GM12874 (cell line): ENCODE measurements at regions not wholly inside any gene's neighbourhood (a gene's known extent, or its start where the extent isn't known, plus 50 kb on each side); places are given as distances from the start of the nearest gene placed in this dataset.

ENCODE experiments used
- TF ChIP-seq, protein P1 (sequence below): IDR thresholded peaks from 2 replicates; pipeline ENCODE4 v1.5.1; 2011; ENCODE audit warnings: low read depth, mild to moderate bottlenecking, control low read depth, low read length, moderate library complexity; ENCODE audit not compliant: insufficient read depth

DNA sequence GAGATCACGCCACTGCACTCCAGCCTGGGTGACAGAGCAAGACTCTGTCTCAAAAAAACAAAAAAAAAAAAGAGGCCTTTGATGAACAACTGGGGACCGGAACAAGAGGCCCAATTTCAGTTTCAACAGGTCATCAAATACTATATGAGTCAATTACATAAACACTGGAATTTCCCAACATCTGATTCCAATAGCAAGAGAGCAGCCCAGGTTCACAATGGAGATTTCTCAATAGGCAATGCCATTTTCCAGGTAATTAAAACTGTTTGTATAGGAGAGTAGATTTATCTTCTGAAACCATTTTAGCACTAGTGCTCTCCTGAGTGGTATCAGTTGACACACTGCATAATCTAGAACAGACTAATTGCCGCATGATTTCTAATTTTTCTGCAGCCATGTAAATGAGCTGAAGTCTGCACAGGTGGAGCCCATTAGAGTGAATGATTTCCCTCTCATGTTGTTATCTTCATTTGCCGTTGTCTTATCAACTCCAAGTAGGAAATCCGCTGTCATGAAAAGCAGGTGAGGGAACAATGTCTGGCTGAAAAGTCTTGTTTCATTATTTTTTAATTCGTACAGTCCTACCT is 264.1 kb upstream of the MEIS1 start:
- TF ChIP-seq, protein P1, sequence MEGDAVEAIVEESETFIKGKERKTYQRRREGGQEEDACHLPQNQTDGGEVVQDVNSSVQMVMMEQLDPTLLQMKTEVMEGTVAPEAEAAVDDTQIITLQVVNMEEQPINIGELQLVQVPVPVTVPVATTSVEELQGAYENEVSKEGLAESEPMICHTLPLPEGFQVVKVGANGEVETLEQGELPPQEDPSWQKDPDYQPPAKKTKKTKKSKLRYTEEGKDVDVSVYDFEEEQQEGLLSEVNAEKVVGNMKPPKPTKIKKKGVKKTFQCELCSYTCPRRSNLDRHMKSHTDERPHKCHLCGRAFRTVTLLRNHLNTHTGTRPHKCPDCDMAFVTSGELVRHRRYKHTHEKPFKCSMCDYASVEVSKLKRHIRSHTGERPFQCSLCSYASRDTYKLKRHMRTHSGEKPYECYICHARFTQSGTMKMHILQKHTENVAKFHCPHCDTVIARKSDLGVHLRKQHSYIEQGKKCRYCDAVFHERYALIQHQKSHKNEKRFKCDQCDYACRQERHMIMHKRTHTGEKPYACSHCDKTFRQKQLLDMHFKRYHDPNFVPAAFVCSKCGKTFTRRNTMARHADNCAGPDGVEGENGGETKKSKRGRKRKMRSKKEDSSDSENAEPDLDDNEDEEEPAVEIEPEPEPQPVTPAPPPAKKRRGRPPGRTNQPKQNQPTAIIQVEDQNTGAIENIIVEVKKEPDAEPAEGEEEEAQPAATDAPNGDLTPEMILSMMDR, result no peak

DNA sequence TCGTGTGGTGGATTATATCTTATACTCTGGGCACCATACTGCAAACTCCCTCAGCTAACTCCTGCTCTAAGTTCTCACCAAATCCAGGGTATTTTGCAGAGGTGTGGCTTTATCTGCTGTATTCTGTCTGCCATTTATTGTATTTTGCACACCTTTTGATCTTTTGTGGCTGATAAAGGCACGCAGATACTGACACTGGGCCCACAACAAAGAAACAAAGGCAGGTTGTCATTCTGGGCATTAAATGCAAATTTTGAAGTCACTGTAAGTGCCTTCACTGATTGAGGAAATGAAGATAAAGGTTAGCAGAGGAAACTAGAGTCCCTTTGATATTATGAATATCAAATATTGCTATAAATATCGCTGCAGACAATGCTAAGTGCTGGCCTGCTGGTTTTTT is 265.8 kb upstream of the MEIS1 start:
- TF ChIP-seq, protein P1, result no peak

DNA sequence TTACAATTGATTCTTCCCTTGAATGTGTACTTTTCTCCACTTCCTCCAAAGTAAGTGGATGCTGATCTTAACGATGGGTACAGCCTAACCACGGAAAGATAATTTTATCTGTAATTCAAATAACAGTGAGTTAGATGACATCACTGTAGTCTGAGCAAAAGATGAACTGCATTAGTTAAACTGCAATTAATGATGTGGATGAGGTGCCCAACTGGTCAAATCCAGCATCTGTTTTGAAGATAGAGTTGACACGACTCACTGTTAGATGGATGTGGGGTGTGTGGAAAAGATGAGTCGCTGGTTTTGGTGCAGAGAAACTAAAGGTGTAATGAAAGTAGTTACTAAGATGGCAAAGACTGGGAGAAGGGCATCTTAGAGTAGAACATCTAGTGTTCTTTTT is 270.5 kb upstream of the MEIS1 start:
- TF ChIP-seq, protein P1, result no peak

DNA sequence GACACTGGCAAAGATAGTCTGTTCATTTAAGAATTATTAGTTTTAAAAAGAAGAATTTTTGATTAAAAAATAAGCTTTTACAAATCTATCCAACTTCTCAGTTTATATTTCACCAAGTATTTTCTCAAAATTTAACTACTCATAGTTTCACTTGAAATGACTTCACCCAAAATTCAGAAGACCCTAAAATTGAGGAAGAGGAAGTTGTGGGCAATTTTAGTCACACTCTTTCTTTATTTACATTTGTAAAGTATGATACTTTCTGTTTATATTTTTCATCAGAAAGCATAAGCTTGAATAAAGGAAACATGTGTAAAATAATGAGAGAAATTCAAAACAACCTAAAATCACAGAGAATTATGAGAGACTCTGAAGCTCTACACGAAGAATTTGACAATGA is 278.8 kb upstream of the MEIS1 start:
- TF ChIP-seq, protein P1, result no peak

DNA sequence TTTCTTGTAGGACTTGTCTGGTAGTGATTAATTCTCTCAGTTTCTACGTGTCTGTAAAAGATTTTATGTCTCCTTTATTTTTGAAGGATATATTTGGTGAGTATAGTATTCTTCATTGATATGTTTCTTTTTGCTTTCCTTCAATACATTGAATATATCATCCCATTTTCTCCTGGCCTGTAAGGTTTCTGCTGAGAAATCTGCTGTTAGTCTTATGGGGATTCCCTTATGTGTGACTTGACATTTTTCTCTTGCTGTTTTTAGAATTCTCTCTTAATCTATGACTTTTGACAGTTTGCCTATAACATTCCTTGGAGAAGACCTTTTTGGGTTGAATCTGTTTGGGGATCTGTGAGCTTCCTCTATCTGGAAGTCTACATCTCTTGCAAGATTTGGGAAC is 281.0 kb upstream of the MEIS1 start:
- TF ChIP-seq, protein P1, result no peak

DNA sequence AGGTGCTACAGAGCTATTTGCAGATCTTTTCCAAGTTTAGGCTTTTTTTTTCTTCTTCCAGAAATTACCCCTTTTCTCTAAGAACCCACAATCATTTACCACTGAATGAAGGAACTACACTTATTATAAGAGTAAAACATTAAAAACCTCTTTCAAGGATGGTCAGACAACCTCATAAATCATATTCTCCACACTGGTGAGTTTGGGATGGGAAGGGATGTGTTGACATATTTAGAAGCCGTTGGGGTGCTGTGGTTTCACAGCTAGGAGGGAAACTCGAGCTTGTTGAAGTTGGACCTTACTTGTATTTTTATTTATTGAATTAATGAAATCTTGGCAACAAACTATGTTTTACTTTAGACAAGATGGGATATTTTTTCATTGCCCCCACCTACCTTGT is 289.4 kb upstream of the MEIS1 start:
- TF ChIP-seq, protein P1, result no peak

DNA sequence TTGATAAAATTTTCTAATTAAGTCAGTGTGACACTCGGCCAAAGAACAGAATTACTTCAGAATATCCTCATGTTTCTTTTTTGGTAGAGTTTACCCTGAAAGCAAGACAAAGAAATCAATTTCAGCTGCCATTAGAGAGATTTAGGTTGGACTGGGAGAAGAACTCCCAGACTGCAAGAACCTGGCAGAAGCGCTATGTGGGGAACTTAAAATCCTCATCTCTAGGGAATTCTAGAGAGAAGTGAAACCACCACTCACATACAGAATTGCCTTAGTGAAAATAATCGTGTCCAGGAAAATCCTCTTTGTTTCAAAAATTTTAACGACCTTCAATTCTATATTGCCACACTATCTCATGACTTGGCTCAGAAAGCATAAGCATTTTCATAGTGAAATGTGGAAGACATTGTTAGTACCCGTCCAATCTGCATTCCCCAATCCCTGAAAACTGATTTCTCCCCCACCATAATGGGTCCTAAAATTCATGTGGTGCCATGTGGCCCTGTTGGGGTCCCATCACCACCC is 297.3 kb upstream of the MEIS1 start:
- TF ChIP-seq, protein P1, result no peak
